Esophagus (tissue), 2 donors: ENCODE measurements at regions not wholly inside any gene's neighbourhood (a gene's known extent, or its start where the extent isn't known, plus 50 kb on each side); places are given as distances from the start of the nearest gene placed in this dataset.

Experiments used
- H3K27ac ChIP-seq, 2 donors: one replicate each; pipeline ENCODE4 v1.5.1; 2013; ENCODE audit warnings: low read depth in 2 of 2, mild to moderate bottlenecking in 2 of 2, inconsistent platforms in 1 of 2, low read length in 1 of 2, moderate library complexity in 1 of 2
- H3K27me3 ChIP-seq, 2 donors: one replicate each; pipeline ENCODE4 v1.6.1; 2013; ENCODE audit warnings: low read length in 2 of 2, control low read depth in 1 of 2, mild to moderate bottlenecking in 1 of 2; ENCODE audit not compliant: insufficient read depth in 2 of 2, control insufficient read depth in 1 of 2
- H3K36me3 ChIP-seq, 2 donors: one replicate each; pipeline ENCODE4 v1.6.1; 2013; ENCODE audit warnings: low read length in 1 of 2; ENCODE audit not compliant: control insufficient read depth in 2 of 2, insufficient read depth in 2 of 2
- H3K4me1 ChIP-seq, 2 donors: one replicate each; pipeline ENCODE4 v1.6.1; 2013; ENCODE audit warnings: low read length in 1 of 2; ENCODE audit not compliant: control insufficient read depth in 2 of 2, insufficient read depth in 2 of 2
- H3K4me3 ChIP-seq, 2 donors: one replicate each; pipeline ENCODE4 v1.5.1; 2013; ENCODE audit warnings: low read length in 2 of 2, mild to moderate bottlenecking in 2 of 2, low read depth in 1 of 2, moderate library complexity in 1 of 2
- H3K9me3 ChIP-seq, 2 donors: one replicate each; pipeline ENCODE4 v1.6.1; 2013; ENCODE audit warnings: mild to moderate bottlenecking in 2 of 2, low read depth in 1 of 2, low read length in 1 of 2, moderate library complexity in 1 of 2; ENCODE audit not compliant: control insufficient read depth in 2 of 2, insufficient read depth in 1 of 2
- WGBS, 2 donors: extraction: QIAGEN DNeasy Blood & Tissue Kit; methylation state at CpG; one replicate each; pipeline ENCODE4 v1.1.7; 2013; 5-methylcytosine and 5-hydroxymethylcytosine counted together
- donor health status: healthy with polysubstance abuse.
- donor health status: Bipolar disorder and iron deficiency.

GRCh38 chr1:5473268-5473667 lies 519.0 kb downstream of the NPHP4 start:
- H3K27me3 ChIP-seq = no peaks in the 10 kb centered on the region
- H3K9me3 ChIP-seq = no peaks in the 10 kb centered on the region
- H3K27ac ChIP-seq = no peak overlapping the region
- no peak overlapping the region for H3K4me3 ChIP-seq
- H3K36me3 ChIP-seq = no peaks in the 10 kb centered on the region
- no peaks in the 10 kb centered on the region for H3K4me1 ChIP-seq
- 86 to 92% methylated on average over 12 of the region's 12 CpGs for WGBS, 2 donors

DNA sequence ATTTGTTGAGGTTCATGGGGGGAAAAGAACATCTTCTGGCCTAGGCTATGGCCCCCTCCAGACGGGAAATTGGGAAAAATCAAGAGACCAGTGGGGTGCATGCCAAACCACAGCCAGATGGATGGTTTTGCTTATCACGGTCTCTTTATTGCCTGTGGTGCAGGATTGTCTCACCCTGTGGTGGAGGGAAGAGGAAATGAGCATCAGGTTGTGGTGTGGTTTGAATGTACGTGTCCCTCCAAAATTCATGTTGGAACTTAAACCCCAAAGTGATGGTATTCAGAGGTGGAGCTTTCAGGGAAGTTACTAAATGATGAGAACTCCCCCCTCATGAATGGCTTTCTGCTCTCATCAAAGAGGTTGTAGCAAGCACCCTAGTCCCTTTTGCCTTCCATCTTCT lies 525.7 kb downstream of the NPHP4 start:
- no peak overlapping the region for H3K27ac ChIP-seq
- H3K9me3 ChIP-seq = peaks cover 0 to 11% of the 10 kb centered on the region in 2 donors
- no peaks in the 10 kb centered on the region for H3K4me1 ChIP-seq
- no peaks in the 10 kb centered on the region for H3K36me3 ChIP-seq
- H3K4me3 ChIP-seq = no peak overlapping the region
- peaks cover 0 to 4% of the 10 kb centered on the region in 2 donors for H3K27me3 ChIP-seq
- 40 to 47% methylated on average over 3 of the region's 3 CpGs for WGBS, 2 donors

- H3K9me3 ChIP-seq = peaks cover 0 to 14% of the 10 kb centered on the region in 2 donors
- no peak overlapping the region for H3K4me3 ChIP-seq
- H3K27ac ChIP-seq = no peak overlapping the region
- WGBS, 2 donors = 64 to 65% methylated on average over 7 of the region's 7 CpGs
- H3K4me1 ChIP-seq = no peaks in the 10 kb centered on the region
- H3K27me3 ChIP-seq = peaks cover 0 to 4% of the 10 kb centered on the region in 2 donors
- H3K36me3 ChIP-seq = no peaks in the 10 kb centered on the region
Observed at GRCh38 chr1:5465281-5465711, 526.9 kb downstream of the NPHP4 start.

DNA sequence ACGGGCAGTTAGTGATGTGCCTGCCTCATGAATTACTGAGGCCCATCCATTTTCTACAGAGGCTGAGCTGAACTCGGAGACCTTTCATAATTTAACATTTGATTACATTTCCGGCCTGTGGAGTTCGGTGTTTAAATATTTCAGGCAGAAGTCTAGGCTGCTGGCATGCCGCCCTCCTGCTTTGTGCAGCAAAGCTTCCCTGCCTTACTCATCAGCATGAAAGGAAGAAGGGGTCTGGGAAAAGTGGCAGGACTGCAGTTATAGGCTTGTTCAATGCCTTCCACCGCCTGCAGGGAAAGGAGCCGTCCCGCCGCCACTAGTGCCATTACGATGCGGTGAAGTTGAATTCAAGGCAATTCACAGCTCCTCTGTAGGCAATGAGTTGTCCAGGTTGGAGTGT lies 527.9 kb downstream of the NPHP4 start:
- Histone ChIP-seq H3K27me3 (peaks cover 0 to 4% of the 10 kb centered on the region in 2 donors), H3K36me3 (no peaks in the 10 kb centered on the region), H3K9me3 (peaks cover 0 to 14% of the 10 kb centered on the region in 2 donors), H3K4me1 (no peaks in the 10 kb centered on the region), H3K27ac (no peak overlapping the region), H3K4me3 (no peak overlapping the region)
- WGBS, 2 donors = 76 to 78% methylated on average over 11 of the region's 11 CpGs

GRCh38 chr1:5460974-5461373 lies 531.3 kb downstream of the NPHP4 start:
- no peaks in the 10 kb centered on the region for H3K36me3 ChIP-seq
- peaks cover 0 to 13% of the 10 kb centered on the region in 2 donors for H3K9me3 ChIP-seq
- no peak overlapping the region for H3K27ac ChIP-seq
- no peaks in the 10 kb centered on the region for H3K27me3 ChIP-seq
- no peaks in the 10 kb centered on the region for H3K4me1 ChIP-seq
- H3K4me3 ChIP-seq = no peak overlapping the region
- 91 to 93% methylated on average over 5 of the region's 5 CpGs for WGBS, 2 donors

- H3K4me3 ChIP-seq = no peak overlapping the region
- no peaks in the 10 kb centered on the region for H3K36me3 ChIP-seq
- H3K4me1 ChIP-seq = no peaks in the 10 kb centered on the region
- H3K9me3 ChIP-seq = peaks cover 0 to 13% of the 10 kb centered on the region in 2 donors
- WGBS, 2 donors = 64 to 76% methylated on average over 11 of the region's 11 CpGs
- no peaks in the 10 kb centered on the region for H3K27me3 ChIP-seq
- H3K27ac ChIP-seq = no peak overlapping the region
Observed at GRCh38 chr1:5459839-5460610, 532.2 kb downstream of the NPHP4 start.

DNA sequence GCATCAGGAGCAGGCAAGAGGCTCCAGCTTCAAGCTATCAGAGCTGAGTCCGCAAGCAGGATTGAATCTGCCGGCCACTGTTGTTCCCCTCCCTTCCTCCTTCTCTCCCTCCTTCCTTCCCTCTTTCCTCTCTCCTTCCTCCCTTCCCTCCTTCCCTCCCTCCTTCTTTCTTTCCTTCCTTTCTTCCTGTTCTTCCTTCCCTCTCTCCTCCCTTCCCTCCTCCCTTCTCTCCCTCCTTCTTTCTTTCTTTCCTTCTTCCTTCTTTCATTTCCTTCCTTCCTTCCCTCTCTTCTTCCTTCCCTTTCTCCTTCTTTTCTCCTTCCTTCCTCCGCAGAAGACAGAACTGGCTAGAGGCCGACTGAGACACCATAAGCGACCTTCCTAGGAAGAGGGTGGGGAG lies 534.0 kb downstream of the NPHP4 start:
- Histone ChIP-seq H3K4me1 (no peaks in the 10 kb centered on the region), H3K36me3 (no peaks in the 10 kb centered on the region), H3K9me3 (peaks cover 0 to 13% of the 10 kb centered on the region in 2 donors), H3K27ac (no peak overlapping the region), H3K27me3 (no peaks in the 10 kb centered on the region), H3K4me3 (no peak overlapping the region)
- 80 to 82% methylated on average over 4 to 5 of the region's 5 CpGs for WGBS, 2 donors

GRCh38 chr1:5456090-5456811 lies 536.0 kb downstream of the NPHP4 start:
- 44 to 55% methylated on average over 16 of the region's 16 CpGs for WGBS, 2 donors
- Histone ChIP-seq H3K27me3 (no peaks in the 10 kb centered on the region), H3K9me3 (peaks cover 0 to 2% of the 10 kb centered on the region in 2 donors), H3K4me3 (no peak overlapping the region), H3K36me3 (no peaks in the 10 kb centered on the region), H3K4me1 (no peaks in the 10 kb centered on the region), H3K27ac (no peak overlapping the region)

DNA sequence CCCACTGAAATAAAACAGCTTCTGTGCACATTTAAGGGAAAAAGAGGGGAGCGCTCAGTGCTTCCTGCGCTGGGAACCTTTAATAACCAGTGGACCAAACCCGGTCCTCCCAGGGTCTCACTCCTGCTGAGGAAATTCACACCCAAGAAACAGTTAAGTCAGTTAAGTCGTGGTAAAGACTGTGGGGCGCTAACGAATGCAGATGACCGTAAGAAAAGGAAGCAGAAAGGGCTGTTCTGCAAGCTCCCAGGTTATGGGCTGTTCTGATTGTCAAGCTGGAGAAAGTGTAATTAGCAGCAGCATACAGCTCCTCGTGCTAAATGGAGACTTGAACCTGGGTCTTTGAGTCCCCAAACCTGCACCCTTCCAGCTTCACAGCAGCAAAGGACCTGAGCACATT lies 536.6 kb downstream of the NPHP4 start:
- H3K4me3 ChIP-seq = no peak overlapping the region
- no peaks in the 10 kb centered on the region for H3K36me3 ChIP-seq
- WGBS, 2 donors = 46 to 49% methylated on average over 8 of the region's 8 CpGs
- H3K9me3 ChIP-seq = no peaks in the 10 kb centered on the region
- no peak overlapping the region for H3K27ac ChIP-seq
- H3K4me1 ChIP-seq = no peaks in the 10 kb centered on the region
- peaks cover 0 to 4% of the 10 kb centered on the region in 2 donors for H3K27me3 ChIP-seq
